22Rv1 (cell line): ENCODE measurements at regions not wholly inside any gene's neighbourhood (a gene's known extent, or its start where the extent isn't known, plus 50 kb on each side); places are given as distances from the start of the nearest gene placed in this dataset.

Source experiments
- ZFX ChIP-seq: fragments of 450-650 bp; IDR thresholded peaks from 2 replicates; pipeline ENCODE4 v1.6.1; 2017; ENCODE audit warnings: antibody characterized with exemption, borderline replicate concordance
- TF ChIP-seq, protein P1 (sequence below): fragments of 450-650 bp; IDR thresholded peaks from 2 replicates; pipeline ENCODE4 v1.5.1; 2017; ENCODE audit warnings: mild to moderate bottlenecking

DNA sequence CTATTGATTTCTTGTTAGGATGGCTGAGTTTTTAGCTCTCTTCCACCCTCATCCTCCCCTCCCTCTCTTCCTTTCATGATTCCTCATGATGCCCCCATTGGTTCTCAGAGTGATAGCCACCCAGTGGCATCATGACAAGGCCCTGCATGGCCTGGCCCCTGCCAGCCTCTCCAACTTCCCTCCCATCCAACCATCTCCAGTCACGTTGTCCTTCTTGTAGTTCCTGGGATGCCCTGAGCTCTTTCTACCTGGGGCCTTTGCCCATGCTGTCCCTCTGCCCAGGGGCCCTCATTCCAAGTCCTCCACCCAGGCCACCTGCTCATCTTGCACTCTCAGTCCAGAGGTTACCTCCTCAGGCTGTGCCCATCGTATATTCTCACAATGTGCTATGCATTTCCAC lies 247.5 kb downstream of the TFCP2L1 start:
- TF ChIP-seq, protein P1, sequence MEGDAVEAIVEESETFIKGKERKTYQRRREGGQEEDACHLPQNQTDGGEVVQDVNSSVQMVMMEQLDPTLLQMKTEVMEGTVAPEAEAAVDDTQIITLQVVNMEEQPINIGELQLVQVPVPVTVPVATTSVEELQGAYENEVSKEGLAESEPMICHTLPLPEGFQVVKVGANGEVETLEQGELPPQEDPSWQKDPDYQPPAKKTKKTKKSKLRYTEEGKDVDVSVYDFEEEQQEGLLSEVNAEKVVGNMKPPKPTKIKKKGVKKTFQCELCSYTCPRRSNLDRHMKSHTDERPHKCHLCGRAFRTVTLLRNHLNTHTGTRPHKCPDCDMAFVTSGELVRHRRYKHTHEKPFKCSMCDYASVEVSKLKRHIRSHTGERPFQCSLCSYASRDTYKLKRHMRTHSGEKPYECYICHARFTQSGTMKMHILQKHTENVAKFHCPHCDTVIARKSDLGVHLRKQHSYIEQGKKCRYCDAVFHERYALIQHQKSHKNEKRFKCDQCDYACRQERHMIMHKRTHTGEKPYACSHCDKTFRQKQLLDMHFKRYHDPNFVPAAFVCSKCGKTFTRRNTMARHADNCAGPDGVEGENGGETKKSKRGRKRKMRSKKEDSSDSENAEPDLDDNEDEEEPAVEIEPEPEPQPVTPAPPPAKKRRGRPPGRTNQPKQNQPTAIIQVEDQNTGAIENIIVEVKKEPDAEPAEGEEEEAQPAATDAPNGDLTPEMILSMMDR, result no peak
- TF ChIP-seq ZFX, result no peak
